MCF 10A (cell line): ENCODE measurements at regions not wholly inside any gene's neighbourhood (a gene's known extent, or its start where the extent isn't known, plus 50 kb on each side); places are given as distances from the start of the nearest gene placed in this dataset.
"Not testable (repeated sequence)": the region's sequence is repeated elsewhere in the genome, so short reads cannot be mapped to it uniquely, and the experiment has no call there.

Experiments
- BruUV-seq: library from RNA; stranded (reverse); fragments of 400-500 nt; replicated peaks from 2 replicates; lab custom pipeline; 2021; lab: Mats Ljungman, UMichigan
- CTCF ChIA-PET: fragments of 300-600 bp; sonication (Branson Sonifier 250); formaldehyde crosslinking; extraction: SDS; loops from one replicate; lab custom pipeline; 2021; ENCODE audit warnings: antibody characterized with exemption, inconsistent platforms; lab: Yijun Ruan, JAX
- POLR2A ChIA-PET: fragments of 300-600, 350-650 bp; sonication (Branson Sonifier 250); formaldehyde crosslinking; extraction: SDS; loops from one replicate; lab custom pipeline; 2020; ENCODE audit warnings: antibody characterized with exemption, inconsistent platforms; lab: Yijun Ruan, JAX
- DNase-seq: peaks from one replicate; pipeline ENCODE4 v3.0.0-alpha.2; 2018; ENCODE audit not compliant: unreplicated experiment
- H3K27ac Mint-ChIP-seq: one replicate; pipeline ENCODE4 v1.8.0; 2022; ENCODE audit warnings: mild to moderate bottlenecking, low read depth, mixed read lengths; ENCODE audit not compliant: unreplicated experiment
- H3K27me3 Mint-ChIP-seq: one replicate; pipeline ENCODE4 v1.8.0; 2022; ENCODE audit warnings: mixed read lengths; ENCODE audit not compliant: insufficient read depth, unreplicated experiment
- H3K36me3 Mint-ChIP-seq: one replicate; pipeline ENCODE4 v1.8.0; 2022; ENCODE audit warnings: mild to moderate bottlenecking, moderate library complexity, mixed read lengths; ENCODE audit not compliant: insufficient read depth, unreplicated experiment
- H3K4me1 Mint-ChIP-seq: one replicate; pipeline ENCODE4 v1.8.0; 2022; ENCODE audit warnings: mixed read lengths; ENCODE audit not compliant: insufficient read depth, unreplicated experiment
- H3K4me3 Mint-ChIP-seq: one replicate; pipeline ENCODE4 v1.8.0; 2022; ENCODE audit warnings: mild to moderate bottlenecking, moderate library complexity, mixed read lengths; ENCODE audit not compliant: unreplicated experiment
- H3K9me3 Mint-ChIP-seq: one replicate; pipeline ENCODE4 v1.8.0; 2022; ENCODE audit warnings: mixed read lengths; ENCODE audit not compliant: unreplicated experiment
- intact Hi-C: fragments of 100-400 bp; cut with micrococcal nuclease; formaldehyde crosslinking; loops from 2 replicates; pipeline ENCODE4 v1.14.1; 2022
- TF ChIP-seq, protein P1 (sequence below): fragments of 200-600 bp; IDR thresholded peaks from one replicate; pipeline ENCODE4 v1.8.0; 2022; ENCODE audit warnings: antibody characterized with exemption, mild to moderate bottlenecking; ENCODE audit not compliant: unreplicated experiment

DNA sequence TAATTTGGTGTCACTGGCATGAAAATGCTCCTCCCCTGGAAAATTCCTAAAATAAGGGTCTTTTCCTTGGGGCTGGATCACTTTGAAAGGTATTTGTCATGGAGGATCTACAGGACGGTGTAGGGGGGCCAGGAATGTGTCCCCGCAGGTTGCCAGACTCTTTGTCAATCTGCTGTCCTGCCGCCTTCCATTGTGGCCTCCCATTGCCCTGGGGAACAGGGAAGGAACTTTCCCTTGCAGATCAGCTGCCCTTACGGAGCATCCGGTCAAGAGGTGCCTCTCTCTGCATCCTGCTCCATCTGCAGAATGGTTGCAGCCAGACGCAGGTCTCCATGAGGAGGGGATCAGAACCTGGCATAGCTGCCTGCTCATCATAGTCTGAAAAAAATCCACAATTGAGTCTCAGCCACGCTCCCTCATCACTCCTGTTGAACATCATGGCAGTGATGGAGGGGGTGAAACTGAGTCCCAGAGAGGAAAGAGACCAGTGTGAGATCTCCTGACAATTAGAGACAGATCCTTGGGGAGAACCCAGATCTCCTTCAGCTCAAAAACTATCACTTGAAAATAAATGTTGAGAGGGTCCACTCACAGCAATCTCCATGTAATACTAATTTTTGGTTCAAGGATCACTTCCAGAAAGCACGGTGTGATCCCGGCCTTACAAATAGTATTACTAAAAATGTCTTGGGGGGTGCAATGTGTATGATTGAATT lies 244.8 kb downstream of the MYCN start:
- peaks cover 7% of the 10 kb centered on the region for H3K9me3 Mint-ChIP-seq
- no peaks in the 10 kb centered on the region for H3K4me1 Mint-ChIP-seq
- no peak overlapping the region for H3K4me3 Mint-ChIP-seq
- DNase-seq = no peak
- POLR2A ChIA-PET = no interaction called here
- no peaks in the 10 kb centered on the region for H3K36me3 Mint-ChIP-seq
- CTCF ChIA-PET = interaction anchor here (0.6 kb wide), 1 partner anchor 292 kb away, joined by 3 read pairs; no protein-coding TSS in a partner anchor
- no peak overlapping the region for H3K27ac Mint-ChIP-seq
- BruUV-seq = no TSS peak
- intact Hi-C loops = no loop called here
- TF ChIP-seq, protein P1, sequence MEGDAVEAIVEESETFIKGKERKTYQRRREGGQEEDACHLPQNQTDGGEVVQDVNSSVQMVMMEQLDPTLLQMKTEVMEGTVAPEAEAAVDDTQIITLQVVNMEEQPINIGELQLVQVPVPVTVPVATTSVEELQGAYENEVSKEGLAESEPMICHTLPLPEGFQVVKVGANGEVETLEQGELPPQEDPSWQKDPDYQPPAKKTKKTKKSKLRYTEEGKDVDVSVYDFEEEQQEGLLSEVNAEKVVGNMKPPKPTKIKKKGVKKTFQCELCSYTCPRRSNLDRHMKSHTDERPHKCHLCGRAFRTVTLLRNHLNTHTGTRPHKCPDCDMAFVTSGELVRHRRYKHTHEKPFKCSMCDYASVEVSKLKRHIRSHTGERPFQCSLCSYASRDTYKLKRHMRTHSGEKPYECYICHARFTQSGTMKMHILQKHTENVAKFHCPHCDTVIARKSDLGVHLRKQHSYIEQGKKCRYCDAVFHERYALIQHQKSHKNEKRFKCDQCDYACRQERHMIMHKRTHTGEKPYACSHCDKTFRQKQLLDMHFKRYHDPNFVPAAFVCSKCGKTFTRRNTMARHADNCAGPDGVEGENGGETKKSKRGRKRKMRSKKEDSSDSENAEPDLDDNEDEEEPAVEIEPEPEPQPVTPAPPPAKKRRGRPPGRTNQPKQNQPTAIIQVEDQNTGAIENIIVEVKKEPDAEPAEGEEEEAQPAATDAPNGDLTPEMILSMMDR = no peak
- no peaks in the 10 kb centered on the region for H3K27me3 Mint-ChIP-seq

DNA sequence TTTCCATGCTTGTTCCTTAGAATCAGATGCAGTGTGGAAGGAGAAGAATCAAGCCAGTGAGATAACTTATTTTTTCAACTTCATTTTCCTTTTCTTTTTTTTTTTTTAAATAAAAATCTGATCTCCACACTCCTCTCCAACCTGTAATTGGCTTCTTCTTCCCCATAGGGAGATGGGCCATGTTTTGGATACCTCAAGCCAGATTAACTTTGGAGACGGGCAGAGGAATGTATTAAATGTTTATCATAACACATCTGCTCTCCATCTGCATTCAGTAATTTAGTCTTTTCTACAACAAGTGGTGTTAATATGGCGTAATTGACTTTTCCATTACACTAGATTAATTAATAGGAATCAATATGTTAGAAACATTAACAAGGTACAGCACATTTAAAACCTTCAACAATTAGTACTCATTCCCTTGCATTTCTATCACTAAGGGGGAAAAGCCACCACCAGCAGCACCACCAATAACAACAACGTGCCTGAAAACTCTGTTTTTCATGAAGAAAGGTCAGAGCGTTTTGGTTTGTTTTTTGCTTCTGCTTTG lies 244.1 kb downstream of the MYCN start:
- H3K4me3 Mint-ChIP-seq = no peak overlapping the region
- DNase-seq = no peak
- H3K9me3 Mint-ChIP-seq = peaks cover 7% of the 10 kb centered on the region
- CTCF ChIA-PET = no interaction called here
- POLR2A ChIA-PET = interaction anchor here (0.6 kb wide), 1 partner anchor 1834 kb away, joined by 3 read pairs; no protein-coding TSS in a partner anchor
- TF ChIP-seq, protein P1 = no peak
- H3K4me1 Mint-ChIP-seq = peaks cover 5% of the 10 kb centered on the region
- no peak overlapping the region for H3K27ac Mint-ChIP-seq
- no peaks in the 10 kb centered on the region for H3K27me3 Mint-ChIP-seq
- intact Hi-C loops = no loop called here
- no TSS peak for BruUV-seq
- H3K36me3 Mint-ChIP-seq = no peaks in the 10 kb centered on the region

DNA sequence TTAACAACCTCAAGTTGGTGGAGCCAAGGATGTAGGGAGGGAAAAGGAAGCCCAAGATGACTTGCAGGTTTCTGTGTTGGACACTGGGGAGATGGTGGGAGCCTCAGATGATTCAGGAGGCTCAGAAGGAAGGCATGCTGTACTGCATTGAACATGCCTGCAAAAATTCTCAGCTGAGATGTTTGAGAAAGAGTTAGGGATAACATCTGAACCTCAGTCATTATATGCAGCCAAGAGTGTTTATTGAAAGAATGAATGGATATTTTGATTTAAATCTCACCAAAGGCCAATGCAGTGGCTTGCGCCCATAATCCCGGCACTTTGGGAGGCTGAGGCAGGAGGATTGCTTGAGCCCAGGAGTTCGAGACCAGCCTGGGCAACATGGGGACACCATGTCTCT lies 243.0 kb downstream of the MYCN start:
- Mint-ChIP-seq H3K27ac (no peak overlapping the region), H3K9me3 (peaks cover 7% of the 10 kb centered on the region), H3K4me1 (peaks cover 5% of the 10 kb centered on the region), H3K27me3 (no peaks in the 10 kb centered on the region), H3K4me3 (no peak overlapping the region), H3K36me3 (no peaks in the 10 kb centered on the region)
- DNase-seq = no peak
- CTCF ChIA-PET = no interaction called here
- TF ChIP-seq, protein P1 = no peak
- intact Hi-C loops = no loop called here
- POLR2A ChIA-PET = no interaction called here
- BruUV-seq = no TSS peak

DNA sequence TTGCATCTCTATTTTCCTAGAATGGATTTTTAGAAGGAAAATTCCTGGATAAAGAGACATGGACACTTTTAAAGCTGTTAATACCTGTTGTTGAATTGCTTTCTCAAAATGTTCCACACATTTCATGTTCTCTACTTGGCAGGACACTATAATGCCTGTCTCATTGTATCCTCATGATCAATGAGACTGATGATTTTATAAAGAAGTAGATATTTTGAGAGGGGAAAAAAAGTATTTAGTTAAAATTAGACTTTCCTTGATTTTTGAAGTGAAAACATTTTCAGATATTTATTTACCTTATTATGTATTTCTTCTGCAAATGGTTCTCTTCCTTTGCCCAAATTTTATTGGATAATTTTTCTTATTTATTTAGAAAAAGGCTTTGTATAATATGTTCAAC lies 242.5 kb downstream of the MYCN start:
- no TSS peak for BruUV-seq
- no peaks in the 10 kb centered on the region for H3K36me3 Mint-ChIP-seq

DNA sequence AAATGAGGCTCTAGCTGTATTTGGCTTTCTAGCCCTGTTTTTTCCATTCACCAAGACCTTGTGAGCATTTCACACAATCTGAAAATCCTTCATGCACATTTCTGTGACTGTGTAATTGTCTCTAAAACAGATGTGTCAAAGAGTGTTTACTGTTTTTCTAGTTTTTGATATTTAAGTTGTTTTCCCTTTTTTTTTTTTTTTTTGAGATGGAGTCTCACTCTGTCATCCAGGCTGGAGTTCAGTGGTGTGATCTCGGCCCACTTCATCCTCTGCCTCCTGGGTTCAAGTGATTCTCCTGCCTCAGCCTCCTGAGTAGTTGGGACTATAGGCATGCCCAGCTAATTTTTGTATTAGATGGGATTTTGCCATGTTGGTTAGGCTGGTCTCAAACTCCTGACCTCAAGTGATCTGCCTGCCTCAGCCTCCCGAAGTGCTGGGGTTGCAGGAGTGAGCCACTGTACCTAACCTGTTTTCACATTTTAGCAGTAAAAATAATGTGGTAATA lies 242.0 kb downstream of the MYCN start:
- H3K4me3 Mint-ChIP-seq, H3K9me3 Mint-ChIP-seq, CTCF ChIA-PET, H3K27me3 Mint-ChIP-seq, BruUV-seq, intact Hi-C loops, H3K27ac Mint-ChIP-seq, DNase-seq, H3K4me1 Mint-ChIP-seq, H3K36me3 Mint-ChIP-seq, POLR2A ChIA-PET: not testable (repeated sequence)

More for the DNA sequence above, 242.5 kb downstream of the MYCN start:
- TF ChIP-seq, protein P1 = no peak
- Mint-ChIP-seq H3K4me3 (no peak overlapping the region), H3K4me1 (peaks cover 5% of the 10 kb centered on the region), H3K9me3 (peaks cover 7% of the 10 kb centered on the region), H3K27me3 (no peaks in the 10 kb centered on the region), H3K27ac (no peak overlapping the region)
- intact Hi-C loops = no loop called here
- CTCF ChIA-PET = no interaction called here
- no peak for DNase-seq
- POLR2A ChIA-PET = no interaction called here
